ENCODE measurements at regions not wholly inside any gene's neighbourhood (a gene's known extent, or its start where the extent isn't known, plus 50 kb on each side); places are given as distances from the start of the nearest gene placed in this dataset.
A peak's percentile ranks its signal among the peaks of the same experiment; 100 is the strongest.

DNA sequence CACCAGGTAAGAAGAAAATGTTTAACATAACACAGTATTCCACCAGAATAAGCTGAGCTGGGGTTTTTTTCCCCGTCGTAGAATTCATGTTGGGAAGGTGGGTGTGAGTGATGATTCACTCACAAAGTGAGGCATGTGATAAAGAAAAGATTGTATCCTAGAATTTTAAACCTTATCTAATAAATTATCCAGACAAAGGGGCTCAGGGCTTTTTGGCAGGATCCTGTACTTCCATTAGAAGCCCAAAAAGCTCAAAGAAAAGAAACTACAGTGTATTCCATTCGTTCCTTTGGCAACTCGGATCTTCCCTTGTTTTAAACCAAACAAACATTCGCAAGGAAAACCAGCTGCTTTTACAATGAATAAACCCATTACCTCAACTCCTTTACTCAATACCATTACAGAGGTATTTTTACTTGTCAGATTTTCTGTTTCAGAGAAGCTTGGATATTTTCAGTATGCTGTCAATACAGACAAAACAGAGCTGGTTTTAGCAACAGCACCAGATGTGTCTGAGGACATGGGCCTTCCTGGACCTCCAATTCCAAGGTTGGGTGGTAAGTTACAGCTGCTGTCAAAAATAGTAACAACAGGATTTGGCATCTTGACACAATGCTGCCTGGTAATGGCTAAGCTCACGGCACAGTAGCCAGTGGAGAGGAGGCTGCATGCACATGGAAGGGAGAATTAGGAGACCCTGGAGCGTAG is 159.9 kb upstream of the RUNX1 start:
- TF ChIP-seq, protein P1, sequence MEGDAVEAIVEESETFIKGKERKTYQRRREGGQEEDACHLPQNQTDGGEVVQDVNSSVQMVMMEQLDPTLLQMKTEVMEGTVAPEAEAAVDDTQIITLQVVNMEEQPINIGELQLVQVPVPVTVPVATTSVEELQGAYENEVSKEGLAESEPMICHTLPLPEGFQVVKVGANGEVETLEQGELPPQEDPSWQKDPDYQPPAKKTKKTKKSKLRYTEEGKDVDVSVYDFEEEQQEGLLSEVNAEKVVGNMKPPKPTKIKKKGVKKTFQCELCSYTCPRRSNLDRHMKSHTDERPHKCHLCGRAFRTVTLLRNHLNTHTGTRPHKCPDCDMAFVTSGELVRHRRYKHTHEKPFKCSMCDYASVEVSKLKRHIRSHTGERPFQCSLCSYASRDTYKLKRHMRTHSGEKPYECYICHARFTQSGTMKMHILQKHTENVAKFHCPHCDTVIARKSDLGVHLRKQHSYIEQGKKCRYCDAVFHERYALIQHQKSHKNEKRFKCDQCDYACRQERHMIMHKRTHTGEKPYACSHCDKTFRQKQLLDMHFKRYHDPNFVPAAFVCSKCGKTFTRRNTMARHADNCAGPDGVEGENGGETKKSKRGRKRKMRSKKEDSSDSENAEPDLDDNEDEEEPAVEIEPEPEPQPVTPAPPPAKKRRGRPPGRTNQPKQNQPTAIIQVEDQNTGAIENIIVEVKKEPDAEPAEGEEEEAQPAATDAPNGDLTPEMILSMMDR (IDR thresholded peaks at IDR 0.05; ENCODE audit: insufficient read depth, low read length, missing control alignments): no peak
- POLR2A ChIA-PET: interaction anchor here (1.1 to 1.5 kb wide), 2 partner anchors 319 to 321 kb away, joined by 3 to 5 read pairs; no protein-coding TSS in a partner anchor
- DNase-seq (ENCODE audit: low read depth, low spot score): no peak
- H3K4me3 ChIP-seq (ENCODE audit: low read depth, low read length): no peak overlapping the region
- CTCF ChIA-PET: interaction anchor here (0.7 to 1.2 kb wide), 2 partner anchors 299 to 464 kb away, joined by 3 read pairs; no protein-coding TSS in a partner anchor

DNA sequence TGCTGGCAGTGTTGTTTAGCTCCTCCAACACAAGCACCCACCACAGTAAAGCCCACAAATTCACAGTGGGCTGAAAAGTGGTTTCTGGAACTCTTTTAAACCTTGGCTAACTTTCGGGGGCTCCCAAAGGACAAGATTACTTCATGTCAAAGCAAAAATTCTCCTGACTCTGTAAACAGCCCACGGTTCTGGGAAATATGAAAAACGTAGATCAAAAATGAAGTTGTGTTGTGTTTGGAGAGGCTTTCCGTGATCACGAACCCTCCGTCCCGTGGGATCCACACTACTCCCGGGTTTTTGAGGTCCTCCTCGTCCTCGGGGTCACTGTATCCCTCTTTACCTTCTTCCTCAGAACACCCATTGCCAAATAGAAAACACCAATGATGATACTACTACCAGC is 159.0 kb upstream of the RUNX1 start:
- ChIA-PET POLR2A (interaction anchor here (1.5 kb wide), 1 partner anchor 318 kb away, joined by 5 read pairs; no protein-coding TSS in a partner anchor), CTCF (interaction anchor here (1.1 kb wide), 1 partner anchor 732 kb away, joined by 3 read pairs; no protein-coding TSS in a partner anchor)
- H3K4me3 ChIP-seq (ENCODE audit: low read depth, low read length): no peak overlapping the region
- TF ChIP-seq, protein P1 (IDR thresholded peaks at IDR 0.05; ENCODE audit: insufficient read depth, low read length, missing control alignments): no peak
- no peak for DNase-seq (ENCODE audit: low read depth, low spot score)

DNA sequence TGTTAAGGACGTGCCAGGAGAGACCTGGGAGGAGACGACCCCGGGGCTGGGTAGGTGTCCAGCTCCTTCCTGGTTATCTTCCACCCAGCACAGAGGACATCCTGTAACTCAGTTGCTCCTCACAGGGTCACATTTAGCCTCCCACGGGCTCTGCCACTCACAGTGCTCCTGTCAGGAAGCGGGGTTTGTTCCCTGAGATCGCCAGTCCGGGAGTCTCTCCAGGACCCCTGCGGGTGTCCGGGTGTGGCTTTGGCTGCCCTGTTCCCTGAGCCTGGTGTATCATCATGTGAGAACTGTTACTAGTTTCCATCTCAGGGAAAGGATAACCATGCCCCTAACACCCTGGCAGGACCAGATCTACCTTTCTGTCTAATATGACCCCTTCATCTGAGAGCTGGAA is 158.2 kb upstream of the RUNX1 start:
- ChIA-PET CTCF (interaction anchor here (1.0 to 1.1 kb wide), 2 partner anchors 193 to 733 kb away, joined by 3 to 4 read pairs; no protein-coding TSS in a partner anchor), POLR2A (no interaction called here)
- TF ChIP-seq, protein P1 (IDR thresholded peaks at IDR 0.05; ENCODE audit: insufficient read depth, low read length, missing control alignments): no peak
- DNase-seq (ENCODE audit: low read depth, low spot score): no peak
- no peak overlapping the region for H3K4me3 ChIP-seq (ENCODE audit: low read depth, low read length)

DNA sequence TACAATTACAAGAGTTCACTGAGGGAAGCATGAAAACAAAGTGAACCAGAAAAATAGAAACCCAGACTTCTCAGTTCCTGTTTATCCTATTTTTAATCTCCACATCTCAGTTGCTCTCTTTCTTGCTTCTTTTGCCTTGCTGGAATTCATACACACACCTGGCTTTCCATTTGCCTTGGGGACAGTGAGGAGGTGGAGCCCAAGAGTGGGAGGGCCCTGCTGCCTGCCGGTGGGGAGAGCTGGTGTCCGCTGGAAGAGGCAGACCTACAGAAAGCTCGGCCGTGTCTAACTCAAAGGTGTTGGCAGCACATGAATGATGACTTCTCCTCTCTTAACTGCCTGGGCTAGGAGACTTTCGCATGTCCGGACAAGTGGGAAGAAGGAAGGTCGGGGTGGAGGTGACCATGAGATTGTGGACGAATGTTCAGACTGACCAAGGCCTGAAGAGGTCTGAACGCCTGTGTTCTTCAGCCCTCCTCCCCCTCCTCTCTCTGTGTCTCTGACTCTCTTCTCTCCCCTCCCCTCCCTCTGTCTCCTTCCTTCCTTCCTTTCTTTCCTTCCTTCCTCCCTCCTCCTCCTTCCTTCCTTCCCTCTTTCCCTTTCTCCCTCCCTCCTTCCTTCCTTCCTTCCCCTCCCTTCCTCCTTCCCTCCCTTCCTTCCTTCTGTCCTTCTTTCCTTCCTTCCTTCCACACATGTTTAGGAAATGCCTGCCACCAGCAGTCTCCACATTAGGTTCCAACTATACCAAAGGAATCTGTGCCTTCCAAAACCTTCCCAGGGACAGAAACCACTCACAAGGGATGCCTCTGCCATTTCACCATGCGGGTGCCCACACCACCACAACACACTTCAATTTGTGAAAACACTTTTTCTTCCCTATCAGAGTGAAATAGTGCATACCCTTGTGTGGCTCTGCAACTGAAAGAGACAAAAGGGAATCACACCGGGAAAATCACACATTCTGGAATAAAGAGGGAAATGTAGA is 157.3 kb upstream of the RUNX1 start:
- ChIA-PET CTCF (interaction anchor here (1.0 to 2.2 kb wide), 4 partner anchors 8 to 194 kb away, joined by 4 to 11 read pairs (median 4); no protein-coding TSS in a partner anchor), POLR2A (interaction anchor here (1.3 kb wide), 1 partner anchor 316 kb away, joined by 4 read pairs; no protein-coding TSS in a partner anchor)
- no peak overlapping the region for H3K4me3 ChIP-seq (ENCODE audit: low read depth, low read length)
- no peak for DNase-seq (ENCODE audit: low read depth, low spot score)
- TF ChIP-seq, protein P1 (IDR thresholded peaks at IDR 0.05; ENCODE audit: insufficient read depth, low read length, missing control alignments): no peak

DNA sequence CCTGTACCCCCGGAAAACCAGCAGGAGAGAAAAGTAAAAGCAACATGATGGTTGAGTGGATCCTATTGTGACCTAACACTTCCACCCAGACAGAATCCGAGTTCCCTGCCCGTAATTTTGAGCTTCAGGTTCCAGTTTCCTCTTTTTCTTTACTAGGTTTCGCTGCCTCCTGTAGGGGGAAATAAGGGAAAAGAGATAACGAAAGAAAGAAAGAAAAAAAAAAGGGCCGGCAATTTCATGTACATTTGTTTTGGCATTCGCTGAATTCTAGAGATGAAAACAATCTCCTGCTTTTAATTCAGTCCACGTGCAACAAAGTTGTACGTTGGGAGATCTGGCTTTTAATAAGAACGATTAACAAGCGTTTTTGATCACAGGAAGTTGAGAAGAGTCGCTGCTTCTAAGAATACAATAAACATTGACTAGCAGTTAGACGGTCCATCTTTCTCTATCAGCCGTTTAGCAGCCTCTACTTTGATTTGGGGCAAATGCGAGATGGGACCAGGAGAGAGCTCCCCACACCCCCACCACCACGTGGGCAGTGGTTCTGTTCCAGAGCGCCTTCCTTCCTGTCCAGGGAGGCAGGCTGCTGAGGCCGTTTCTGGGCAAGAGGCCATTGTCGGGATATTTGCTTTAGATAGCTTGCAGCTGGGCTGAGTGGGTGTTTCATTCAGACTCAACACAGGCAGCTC is 155.9 kb upstream of the RUNX1 start:
- TF ChIP-seq, protein P1 (IDR thresholded peaks at IDR 0.05; ENCODE audit: insufficient read depth, low read length, missing control alignments): no peak
- CTCF ChIA-PET: interaction anchor here (1.0 to 2.2 kb wide), 8 partner anchors 9 to 459 kb away, joined by 3 to 11 read pairs (median 4); no protein-coding TSS in a partner anchor
- no peak overlapping the region for H3K4me3 ChIP-seq (ENCODE audit: low read depth, low read length)
- POLR2A ChIA-PET: interaction anchor here (0.5 to 1.3 kb wide), 8 partner anchors 16 to 409 kb away, joined by 3 to 4 read pairs (median 4); no protein-coding TSS in a partner anchor
- peak; percentile 56 for DNase-seq (ENCODE audit: low read depth, low spot score)

Data from AG04449 (cell line).